Loucy (cell line): ENCODE measurements at regions not wholly inside any gene's neighbourhood (a gene's known extent, or its start where the extent isn't known, plus 50 kb on each side); places are given as distances from the start of the nearest gene placed in this dataset.
"Not testable (repeated sequence)": the region's sequence is repeated elsewhere in the genome, so short reads cannot be mapped to it uniquely, and the experiment has no call there.

Experiments used
- CTCF ChIP-seq: fragments of 200-600 bp; sonication (generic); conservative IDR thresholded peaks from 2 replicates; pipeline ENCODE4 v1.5.1; 2014; ENCODE audit warnings: mild to moderate bottlenecking, antibody characterized with exemption, low read length
- EZH2phosphoT487 ChIP-seq: fragments of 200-600 bp; IDR thresholded peaks from 2 replicates; pipeline ENCODE4 v1.6.1; 2018; ENCODE audit warnings: antibody characterized with exemption, mild to moderate bottlenecking, moderate library complexity, borderline replicate concordance

GRCh38 chr2:136680079-136680478, 85.3 kb upstream of the THSD7B start:
- TF ChIP-seq CTCF, EZH2phosphoT487: not testable (repeated sequence)
